Transverse colon (tissue), 4 donors: ENCODE measurements at regions not wholly inside any gene's neighbourhood (a gene's known extent, or its start where the extent isn't known, plus 50 kb on each side); places are given as distances from the start of the nearest gene placed in this dataset.

Experiments
- EP300 ChIP-seq: sonication (generic); formaldehyde crosslinking; IDR thresholded peaks from one replicate; pipeline ENCODE4 v1.6.1; 2017; ENCODE audit warnings: antibody characterized with exemption, low read depth
- POLR2A ChIP-seq: fragments of 450-650 bp; IDR thresholded peaks from one replicate; pipeline ENCODE4 v1.6.1; 2016; ENCODE audit warnings: antibody characterized with exemption, mild to moderate bottlenecking, moderate library complexity
- POLR2AphosphoS5 ChIP-seq, 3 donors: sonication (generic); formaldehyde crosslinking; IDR thresholded peaks; one replicate each; pipeline ENCODE4 v1.6.1; 2016; ENCODE audit warnings: antibody characterized with exemption in 3 of 3
- TF ChIP-seq, protein P1 (sequence below), 5 experiments: fragments of 200-600 bp in 3 of 5; fragments of 450-650 bp in 2 of 5; sonication (generic) in 3 of 5; IDR thresholded peaks; 1 replicate in 2 of 5; 2 replicates in 3 of 5; pipeline ENCODE4 v1.5.1; 2016 to 2017; ENCODE audit warnings: antibody characterized with exemption in 5 of 5, inconsistent platforms in 3 of 5, mild to moderate bottlenecking in 2 of 5, moderate library complexity in 1 of 5

DNA sequence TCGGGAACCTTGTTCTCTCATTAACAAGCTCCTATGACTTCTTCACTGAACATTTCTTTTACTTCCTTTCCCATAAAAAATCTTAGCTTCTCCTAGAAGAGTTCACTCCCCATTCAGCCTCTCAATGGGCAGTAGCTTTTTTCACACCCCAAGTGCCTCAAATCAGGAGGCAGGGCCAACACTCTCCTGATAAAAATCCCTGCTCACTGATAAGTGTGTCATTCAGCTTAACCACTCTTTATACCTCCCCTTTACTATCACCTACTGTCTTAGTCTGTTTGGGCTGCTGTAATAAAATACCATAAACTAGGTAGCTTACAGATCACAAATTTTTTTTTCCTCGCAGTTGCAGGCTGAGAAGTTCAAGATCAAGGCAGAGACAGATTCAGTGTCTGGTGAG is 400.4 kb downstream of the WDR72 start:
- TF ChIP-seq, protein P1, sequence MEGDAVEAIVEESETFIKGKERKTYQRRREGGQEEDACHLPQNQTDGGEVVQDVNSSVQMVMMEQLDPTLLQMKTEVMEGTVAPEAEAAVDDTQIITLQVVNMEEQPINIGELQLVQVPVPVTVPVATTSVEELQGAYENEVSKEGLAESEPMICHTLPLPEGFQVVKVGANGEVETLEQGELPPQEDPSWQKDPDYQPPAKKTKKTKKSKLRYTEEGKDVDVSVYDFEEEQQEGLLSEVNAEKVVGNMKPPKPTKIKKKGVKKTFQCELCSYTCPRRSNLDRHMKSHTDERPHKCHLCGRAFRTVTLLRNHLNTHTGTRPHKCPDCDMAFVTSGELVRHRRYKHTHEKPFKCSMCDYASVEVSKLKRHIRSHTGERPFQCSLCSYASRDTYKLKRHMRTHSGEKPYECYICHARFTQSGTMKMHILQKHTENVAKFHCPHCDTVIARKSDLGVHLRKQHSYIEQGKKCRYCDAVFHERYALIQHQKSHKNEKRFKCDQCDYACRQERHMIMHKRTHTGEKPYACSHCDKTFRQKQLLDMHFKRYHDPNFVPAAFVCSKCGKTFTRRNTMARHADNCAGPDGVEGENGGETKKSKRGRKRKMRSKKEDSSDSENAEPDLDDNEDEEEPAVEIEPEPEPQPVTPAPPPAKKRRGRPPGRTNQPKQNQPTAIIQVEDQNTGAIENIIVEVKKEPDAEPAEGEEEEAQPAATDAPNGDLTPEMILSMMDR (IDR thresholded peaks at IDR 0.05) = no peak
- TF ChIP-seq POLR2A (no peak), EP300 (no peak), POLR2AphosphoS5 (IDR thresholded peaks at IDR 0.05) (no peak)
